CD14-positive monocyte (primary cell): ENCODE measurements at regions not wholly inside any gene's neighbourhood (a gene's known extent, or its start where the extent isn't known, plus 50 kb on each side); places are given as distances from the start of the nearest gene placed in this dataset.

Source experiments
- DNase-seq, 3 donors: peaks; one replicate each; pipeline ENCODE4 v3.0.0-alpha.2; 2011 to 2022
- H2AFZ ChIP-seq: 2 replicates; pipeline ENCODE4 v1.6.0; 2012; ENCODE audit warnings: mild to moderate bottlenecking, low read depth, low read length, inconsistent platforms; ENCODE audit not compliant: insufficient read depth, poor library complexity, severe bottlenecking
- H3K27ac ChIP-seq, 2 donors: 1 replicate in 1 of 2; 2 replicates in 1 of 2; pipeline ENCODE4 v1.5.1; 2012 to 2013; ENCODE audit warnings: low read length in 2 of 2, control low read depth in 1 of 2, inconsistent platforms in 1 of 2, low read depth in 1 of 2, mild to moderate bottlenecking in 1 of 2
- H3K27me3 ChIP-seq, 2 donors: one replicate each; pipeline versions ENCODE4 v1.6.0 to v1.6.1; 2011 to 2013; ENCODE audit warnings: low read length in 2 of 2; ENCODE audit not compliant: control insufficient read depth in 2 of 2, insufficient read depth in 2 of 2
- H3K36me3 ChIP-seq, 2 donors: replicated peaks in 1 of 2; 1 replicate in 1 of 2; 2 replicates in 1 of 2; pipeline versions ENCODE4 v1.5.1 to v1.6.1; 2012 to 2013; ENCODE audit warnings: low read length in 2 of 2, control low read depth in 1 of 2, inconsistent platforms in 1 of 2, mild to moderate bottlenecking in 1 of 2; ENCODE audit not compliant: insufficient read depth in 2 of 2, control insufficient read depth in 1 of 2
- H3K4me1 ChIP-seq, 2 donors: 1 replicate in 1 of 2; 2 replicates in 1 of 2; pipeline versions ENCODE4 v1.5.1 to v1.6.1; 2012 to 2013; ENCODE audit warnings: low read length in 2 of 2, control low read depth in 1 of 2, inconsistent platforms in 1 of 2, mild to moderate bottlenecking in 1 of 2, moderate library complexity in 1 of 2; ENCODE audit not compliant: insufficient read depth in 2 of 2, control insufficient read depth in 1 of 2
- H3K4me2 ChIP-seq: replicated peaks from 2 replicates; pipeline ENCODE3; 2012; ENCODE audit warnings: low read length, moderate library complexity, mild to moderate bottlenecking; ENCODE audit not compliant: poor library complexity, severe bottlenecking; ENCODE audit errors: extremely low read depth
- H3K4me3 ChIP-seq, 3 experiments: fragments of 200-600 bp in 1 of 3; sonication (generic) in 1 of 3; replicated peaks in 1 of 3; 1 replicate in 2 of 3; 2 replicates in 1 of 3; pipeline ENCODE4 v1.5.1; 2011 to 2013; ENCODE audit warnings: low read length in 3 of 3, mild to moderate bottlenecking in 3 of 3, control low read depth in 2 of 3, low read depth in 2 of 3, inconsistent platforms in 1 of 3, moderate library complexity in 1 of 3
- H3K79me2 ChIP-seq: 2 replicates; pipeline ENCODE4 v1.6.0; 2012; ENCODE audit warnings: mild to moderate bottlenecking, control low read depth, inconsistent platforms, low read length, moderate library complexity; ENCODE audit not compliant: insufficient read depth
- H3K9ac ChIP-seq: 2 replicates; pipeline ENCODE4 v1.6.0; 2017; ENCODE audit warnings: low read length, mild to moderate bottlenecking; ENCODE audit not compliant: insufficient read depth, poor library complexity, severe bottlenecking
- H3K9me3 ChIP-seq, 2 donors: replicated peaks in 1 of 2; 1 replicate in 1 of 2; 2 replicates in 1 of 2; pipeline versions ENCODE4 v1.5.1 to v1.6.1; 2012 to 2013; ENCODE audit warnings: low read length in 2 of 2, control low read depth in 1 of 2; ENCODE audit not compliant: control insufficient read depth in 1 of 2, insufficient read depth in 1 of 2
- H4K20me1 ChIP-seq: 2 replicates; pipeline ENCODE4 v1.6.0; 2012; ENCODE audit warnings: mild to moderate bottlenecking, low read length, control low read depth, moderate library complexity; ENCODE audit not compliant: insufficient read depth
- H3K27ac Mint-ChIP-seq, 7 donors: one replicate each; pipeline ENCODE4 v1.8.0; 2020; ENCODE audit warnings: mild to moderate bottlenecking in 7 of 7, mixed read lengths in 7 of 7, moderate library complexity in 6 of 7, inconsistent platforms in 2 of 7
- H3K27me3 Mint-ChIP-seq, 3 donors: one replicate each; pipeline ENCODE4 v1.8.0; 2021 to 2022; ENCODE audit warnings: low read depth in 3 of 3, mild to moderate bottlenecking in 3 of 3, mixed read lengths in 3 of 3, moderate library complexity in 3 of 3, inconsistent platforms in 1 of 3
- H3K36me3 Mint-ChIP-seq, 2 donors: one replicate each; pipeline ENCODE4 v1.8.0; 2020; ENCODE audit warnings: mixed read lengths in 2 of 2, inconsistent platforms in 1 of 2, mild to moderate bottlenecking in 1 of 2
- H3K4me1 Mint-ChIP-seq: one replicate; pipeline ENCODE4 v1.8.0; 2020; ENCODE audit warnings: mild to moderate bottlenecking, mixed read lengths
- H3K4me3 Mint-ChIP-seq, 2 donors: one replicate each; pipeline ENCODE4 v1.8.0; 2020; ENCODE audit warnings: mild to moderate bottlenecking in 2 of 2, mixed read lengths in 2 of 2, moderate library complexity in 1 of 2
- H3K9me3 Mint-ChIP-seq, 7 donors: one replicate each; pipeline ENCODE4 v1.8.0; 2020 to 2022; ENCODE audit warnings: mixed read lengths in 7 of 7, mild to moderate bottlenecking in 6 of 7, moderate library complexity in 6 of 7, inconsistent platforms in 2 of 7
- WGBS: methylation state at CpG from one replicate; pipeline ENCODE4 v1.1.5; 2013; ENCODE audit warnings: missing lambda C conversion rate; ENCODE audit not compliant: insufficient coverage; 5-methylcytosine and 5-hydroxymethylcytosine counted together
- intact Hi-C, 2 donors: fragments of 100-400 bp; cut with micrococcal nuclease; formaldehyde crosslinking; loops; one replicate each; pipeline versions ENCODE4 v1.15.0 to v1.15.1; 2023
- TF ChIP-seq, protein P1 (sequence below): fragments of 200-600 bp; IDR thresholded peaks from one replicate; pipeline ENCODE4 v1.8.0; 2022; ENCODE audit warnings: antibody characterized with exemption, mild to moderate bottlenecking

- H3K27ac Mint-ChIP-seq, result no peak overlapping the region
- Histone ChIP-seq H3K4me2 (no peak overlapping the region), H2AFZ (no peak overlapping the region), H3K9me3 (peaks cover 4 to 12% of the 10 kb centered on the region in 2 donors), H3K4me3 (no peak overlapping the region), H3K27ac (no peak overlapping the region), H3K4me1 (no peaks in the 10 kb centered on the region), H3K9ac (no peak overlapping the region), H3K36me3 (no peaks in the 10 kb centered on the region), H3K79me2 (no peaks in the 10 kb centered on the region), H3K27me3 (no peaks in the 10 kb centered on the region), H4K20me1 (no peaks in the 10 kb centered on the region)
- TF ChIP-seq, protein P1, sequence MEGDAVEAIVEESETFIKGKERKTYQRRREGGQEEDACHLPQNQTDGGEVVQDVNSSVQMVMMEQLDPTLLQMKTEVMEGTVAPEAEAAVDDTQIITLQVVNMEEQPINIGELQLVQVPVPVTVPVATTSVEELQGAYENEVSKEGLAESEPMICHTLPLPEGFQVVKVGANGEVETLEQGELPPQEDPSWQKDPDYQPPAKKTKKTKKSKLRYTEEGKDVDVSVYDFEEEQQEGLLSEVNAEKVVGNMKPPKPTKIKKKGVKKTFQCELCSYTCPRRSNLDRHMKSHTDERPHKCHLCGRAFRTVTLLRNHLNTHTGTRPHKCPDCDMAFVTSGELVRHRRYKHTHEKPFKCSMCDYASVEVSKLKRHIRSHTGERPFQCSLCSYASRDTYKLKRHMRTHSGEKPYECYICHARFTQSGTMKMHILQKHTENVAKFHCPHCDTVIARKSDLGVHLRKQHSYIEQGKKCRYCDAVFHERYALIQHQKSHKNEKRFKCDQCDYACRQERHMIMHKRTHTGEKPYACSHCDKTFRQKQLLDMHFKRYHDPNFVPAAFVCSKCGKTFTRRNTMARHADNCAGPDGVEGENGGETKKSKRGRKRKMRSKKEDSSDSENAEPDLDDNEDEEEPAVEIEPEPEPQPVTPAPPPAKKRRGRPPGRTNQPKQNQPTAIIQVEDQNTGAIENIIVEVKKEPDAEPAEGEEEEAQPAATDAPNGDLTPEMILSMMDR, result no peak
- H3K27me3 Mint-ChIP-seq, result no peaks in the 10 kb centered on the region
- 100% methylated on average over 1 of the region's 2 CpGs for WGBS
- H3K36me3 Mint-ChIP-seq, result no peaks in the 10 kb centered on the region
- DNase-seq, result no peak
- no peaks in the 10 kb centered on the region for H3K4me1 Mint-ChIP-seq
- intact Hi-C loops, result no loop called here
- peaks cover 3 to 11% (median 7%) of the 10 kb centered on the region in 7 donors for H3K9me3 Mint-ChIP-seq
- H3K4me3 Mint-ChIP-seq, result no peak overlapping the region
These were observed 189.7 kb upstream of the CBLB start for GRCh38 chr3:106058475-106058874.

GRCh38 chr3:106059953-106060517, 191.2 kb upstream of the CBLB start:
- TF ChIP-seq, protein P1, result no peak
- H3K4me3 Mint-ChIP-seq, result no peak overlapping the region
- H3K4me2 ChIP-seq, result no peak overlapping the region
- no peaks in the 10 kb centered on the region for H3K79me2 ChIP-seq
- H4K20me1 ChIP-seq, result no peaks in the 10 kb centered on the region
- H3K36me3 Mint-ChIP-seq, result no peaks in the 10 kb centered on the region
- no peak overlapping the region for H3K27ac ChIP-seq
- no peak overlapping the region for H3K9ac ChIP-seq
- no peaks in the 10 kb centered on the region for H3K4me1 ChIP-seq
- no peak overlapping the region for H3K27ac Mint-ChIP-seq
- 80% methylated on average over 1 of the region's 2 CpGs for WGBS
- H3K4me3 ChIP-seq, result no peak overlapping the region
- intact Hi-C loops, result no loop called here
- H3K36me3 ChIP-seq, result no peaks in the 10 kb centered on the region
- peaks cover 4 to 12% of the 10 kb centered on the region in 2 donors for H3K9me3 ChIP-seq
- H3K4me1 Mint-ChIP-seq, result no peaks in the 10 kb centered on the region
- no peak overlapping the region for H2AFZ ChIP-seq
- no peaks in the 10 kb centered on the region for H3K27me3 ChIP-seq
- H3K27me3 Mint-ChIP-seq, result no peaks in the 10 kb centered on the region
- H3K9me3 Mint-ChIP-seq, result peaks cover 3 to 13% (median 7%) of the 10 kb centered on the region in 7 donors
- no peak for DNase-seq
